GM04504 (cell line): ENCODE measurements at regions not wholly inside any gene's neighbourhood (a gene's known extent, or its start where the extent isn't known, plus 50 kb on each side); places are given as distances from the start of the nearest gene placed in this dataset.
"Not testable (repeated sequence)": the region's sequence is repeated elsewhere in the genome, so short reads cannot be mapped to it uniquely, and the experiment has no call there.

Experiments
- DNase-seq: peaks from one replicate; pipeline ENCODE4 v3.0.0-alpha.2; 2012; ENCODE audit warnings: low read depth

DNA sequence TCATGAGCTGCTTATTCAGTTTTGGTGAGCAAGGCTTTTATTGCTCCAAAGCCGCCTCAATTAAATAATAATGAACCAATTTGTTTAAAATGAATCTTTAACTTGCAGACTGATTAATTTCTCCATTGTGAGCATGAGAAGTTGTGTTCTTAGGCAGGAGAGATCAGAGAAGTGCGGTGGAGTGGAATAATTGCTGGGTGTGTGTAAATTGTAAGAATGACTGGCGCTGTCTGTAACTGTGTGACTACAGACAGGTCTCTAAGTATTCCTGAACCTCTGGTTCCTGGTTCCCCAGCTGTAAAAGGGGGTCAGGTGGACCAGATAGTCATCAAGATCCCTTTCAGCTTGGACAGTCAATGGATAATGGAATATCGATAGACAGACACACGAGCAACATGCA lies 98.0 kb upstream of the EFEMP1 start:
- no peak for DNase-seq

DNA sequence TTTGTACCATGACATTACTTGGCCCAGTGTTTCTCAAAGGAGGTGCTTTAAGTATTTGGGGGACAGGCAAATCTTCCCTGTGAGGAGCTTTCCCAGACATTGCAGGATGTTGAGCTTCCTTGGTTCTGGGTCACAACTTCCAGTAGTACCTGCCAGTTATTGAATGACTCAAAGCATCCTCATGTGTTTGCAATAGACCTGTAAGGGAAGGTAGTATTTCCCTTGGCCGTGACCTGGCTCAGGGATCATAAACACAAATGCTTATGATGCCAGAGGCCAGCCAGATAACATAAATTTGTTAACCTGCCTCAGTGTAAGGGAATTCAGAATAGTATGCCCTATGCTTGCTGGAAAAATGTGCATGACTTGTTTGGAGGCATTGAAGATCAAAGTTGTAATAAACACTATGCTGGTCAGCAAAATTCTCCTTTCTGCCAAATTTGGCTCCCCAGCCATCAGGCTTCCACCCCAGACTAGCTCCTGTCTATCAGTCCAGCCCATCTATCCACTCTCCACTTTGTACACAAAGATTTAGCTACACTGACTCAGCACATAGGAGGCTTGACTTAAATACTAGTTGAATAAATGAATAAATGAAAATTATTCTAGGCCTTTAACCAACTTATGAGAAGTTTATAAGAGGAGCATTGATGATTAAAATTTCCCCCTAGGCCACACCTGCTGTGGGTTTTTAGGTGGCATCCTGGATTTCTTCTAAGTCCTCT lies 102.0 kb upstream of the EFEMP1 start:
- DNase-seq: no peak

DNA sequence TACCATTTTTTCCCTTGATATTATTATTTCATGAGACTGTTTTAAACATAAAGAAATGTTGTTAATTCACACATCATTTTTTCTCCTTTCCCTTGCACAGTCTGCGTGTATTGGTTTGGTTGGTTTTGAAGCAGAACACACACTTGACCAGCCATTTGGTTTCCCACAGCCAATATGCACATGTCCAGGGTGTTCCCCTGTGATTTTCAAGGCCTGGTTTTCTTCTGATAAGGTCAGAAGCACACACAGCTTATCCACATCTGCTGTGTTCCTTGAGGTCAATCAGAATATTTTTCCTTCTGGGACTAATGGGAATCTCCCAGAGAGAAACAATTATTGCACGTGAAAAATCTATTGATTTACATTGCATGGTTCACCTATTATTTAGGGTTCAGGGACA lies 103.2 kb upstream of the EFEMP1 start:
- DNase-seq: no peak

DNA sequence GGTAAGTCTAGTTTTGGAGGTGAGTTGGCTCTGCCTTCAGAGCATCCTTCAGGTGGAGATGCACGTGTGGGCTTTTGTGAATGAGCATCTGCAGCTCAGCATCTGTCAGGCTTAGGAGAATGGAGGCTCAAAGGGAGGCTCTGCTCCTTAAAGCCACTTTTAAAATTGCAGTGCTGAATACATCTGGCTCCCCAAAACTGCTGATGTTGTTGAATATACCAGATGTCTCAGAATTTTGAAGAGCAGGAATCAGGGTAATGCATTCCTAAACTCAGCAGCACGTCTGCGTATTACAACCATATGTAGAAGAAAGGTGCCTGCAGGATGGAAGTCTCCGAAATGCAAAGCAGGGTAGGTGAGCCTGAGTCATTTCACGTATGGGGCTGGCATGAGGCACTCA lies 106.5 kb upstream of the EFEMP1 start:
- no peak for DNase-seq

DNA sequence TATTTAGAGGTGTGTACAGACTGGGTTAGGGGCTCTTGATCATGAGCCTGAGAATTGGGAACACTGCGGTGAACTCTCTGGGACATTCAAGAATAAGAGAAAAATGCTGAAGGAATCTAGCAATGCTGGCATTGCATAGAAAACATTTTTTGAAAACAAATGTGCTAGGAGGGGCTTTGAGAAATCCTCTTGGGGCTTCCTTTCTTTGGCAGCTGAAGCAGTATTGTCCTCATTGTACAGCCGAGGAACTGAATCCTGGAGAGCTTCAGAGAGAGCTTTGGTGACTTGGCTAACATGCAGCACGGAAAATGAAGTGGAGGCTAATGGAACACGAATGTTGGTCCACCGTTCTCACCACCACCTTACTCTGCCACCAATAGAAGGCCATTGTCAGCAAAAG lies 107.3 kb upstream of the EFEMP1 start:
- DNase-seq: no peak

DNA sequence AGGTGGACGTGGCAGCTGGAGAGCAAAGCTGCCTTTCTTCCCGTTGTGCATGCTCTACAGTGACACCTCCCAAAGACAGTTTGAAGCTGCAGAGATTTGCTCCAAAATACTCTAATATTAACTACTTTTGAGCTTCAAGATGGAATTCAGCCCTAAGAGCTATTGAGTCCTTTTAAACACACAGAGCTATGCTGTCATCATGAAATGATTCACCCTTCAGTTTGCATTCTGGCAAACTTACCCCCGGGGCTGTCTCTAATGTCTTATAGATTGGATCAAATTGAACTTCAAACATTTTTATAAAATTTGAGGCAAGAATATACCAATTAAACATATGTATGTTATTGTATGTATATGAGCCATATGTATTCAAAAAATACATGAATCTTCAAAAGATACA lies 110.7 kb upstream of the EFEMP1 start:
- DNase-seq: no peak

DNA sequence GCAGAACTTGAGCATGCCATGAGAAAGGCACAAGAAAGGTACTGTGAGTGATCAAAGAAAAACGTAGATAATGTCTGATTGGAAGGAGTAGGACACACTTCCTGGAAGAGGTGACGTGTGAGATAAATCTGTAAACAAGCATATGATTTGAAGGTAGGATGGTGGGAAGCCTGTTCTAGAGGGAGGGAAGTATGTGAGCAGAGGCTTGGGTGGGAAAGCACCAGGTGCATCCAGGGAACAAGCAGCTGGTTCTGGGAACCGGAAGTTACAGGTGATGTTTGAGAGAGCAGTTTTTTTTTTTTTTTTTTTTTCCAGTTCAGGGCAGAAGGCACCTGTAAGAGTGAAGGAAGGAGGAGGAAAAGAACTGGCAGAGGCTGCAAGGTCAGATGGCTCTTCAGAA lies 116.6 kb upstream of the EFEMP1 start:
- DNase-seq: no peak

DNA sequence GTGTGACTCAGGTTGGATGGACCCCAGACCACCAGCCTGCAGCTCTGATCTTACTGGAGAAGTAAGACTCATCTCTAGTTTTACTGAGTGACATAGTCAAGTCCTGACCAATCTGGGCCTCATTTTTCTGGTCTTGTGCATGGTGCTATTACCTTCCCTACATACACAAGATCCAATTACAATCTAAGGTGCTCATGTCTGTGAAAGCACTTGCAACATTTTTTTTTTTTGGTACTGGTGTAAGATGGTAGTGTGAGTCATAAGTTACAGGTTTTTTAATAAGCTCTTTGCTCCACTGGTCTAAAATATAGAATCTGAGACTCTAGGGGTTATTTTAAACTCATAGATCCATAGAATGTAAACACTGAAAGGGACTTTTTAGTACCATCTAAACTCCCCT lies 117.3 kb upstream of the EFEMP1 start:
- DNase-seq: no peak

DNA sequence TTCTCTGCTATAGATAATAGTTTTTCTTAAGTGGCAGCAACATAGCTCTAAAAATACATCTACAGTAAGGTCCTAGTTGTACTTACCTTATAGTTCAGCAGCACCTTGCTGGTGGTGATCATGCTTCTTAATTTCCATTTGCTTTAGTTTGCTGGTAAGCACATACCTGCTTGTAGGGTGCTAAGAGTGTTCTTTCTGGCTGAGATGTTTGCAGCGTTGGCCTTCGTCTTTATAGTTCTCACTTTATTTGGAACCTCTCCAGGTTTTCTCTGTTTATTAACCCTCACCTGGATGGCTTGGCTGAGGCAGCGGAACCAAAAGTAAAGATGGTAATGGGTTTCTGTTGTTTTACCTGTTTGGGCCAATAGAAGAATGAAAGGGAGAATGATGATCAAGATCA lies 123.6 kb upstream of the EFEMP1 start:
- no peak for DNase-seq

DNA sequence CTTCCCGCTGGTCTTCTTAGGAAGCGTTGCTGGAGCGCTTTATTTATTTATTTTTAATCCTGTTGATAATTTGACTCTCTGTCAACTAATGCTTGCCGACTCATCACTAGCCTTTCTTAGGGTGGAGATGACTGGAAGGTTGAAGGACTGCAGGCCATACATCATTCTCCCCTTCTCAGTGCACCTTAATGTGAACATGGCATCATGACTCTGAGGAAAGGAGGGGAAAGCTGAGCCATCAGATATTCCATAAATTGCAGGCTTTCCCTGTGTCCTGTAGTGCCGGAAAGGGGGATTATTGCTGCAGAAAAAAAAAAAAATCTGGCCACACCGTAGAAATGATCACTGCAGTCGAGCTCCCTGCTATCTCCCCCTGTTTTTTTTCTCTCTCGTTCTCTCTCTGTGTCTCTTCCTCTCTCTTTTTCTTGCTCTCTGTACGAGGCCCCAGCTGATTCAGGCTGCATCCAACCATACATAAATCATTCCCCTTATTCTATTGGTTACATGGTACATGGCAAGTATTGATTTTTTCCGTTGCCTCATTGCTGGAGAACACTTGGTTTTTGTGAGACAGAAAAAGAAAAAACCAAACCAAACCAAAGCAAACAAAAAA lies 125.8 kb upstream of the EFEMP1 start:
- DNase-seq: no peak

DNA sequence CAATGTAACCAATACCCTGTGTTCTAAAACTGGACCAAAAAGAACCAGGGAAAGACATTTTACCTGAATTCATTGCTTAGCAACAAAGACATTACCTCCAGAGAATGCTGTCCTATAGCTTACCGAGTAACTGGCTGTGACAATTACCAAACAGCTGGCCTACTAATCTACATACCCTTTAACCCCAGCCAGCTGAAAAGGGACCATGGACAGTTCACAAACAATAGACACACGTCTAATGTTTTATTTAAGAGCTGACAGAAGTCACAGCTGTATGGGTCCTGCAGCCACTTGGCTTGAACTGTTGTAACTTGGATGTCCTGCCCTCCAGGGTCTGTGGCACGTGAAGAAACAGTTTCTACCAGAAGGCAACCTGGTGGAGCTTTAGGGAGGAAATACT lies 130.1 kb upstream of the EFEMP1 start:
- DNase-seq: no peak

DNA sequence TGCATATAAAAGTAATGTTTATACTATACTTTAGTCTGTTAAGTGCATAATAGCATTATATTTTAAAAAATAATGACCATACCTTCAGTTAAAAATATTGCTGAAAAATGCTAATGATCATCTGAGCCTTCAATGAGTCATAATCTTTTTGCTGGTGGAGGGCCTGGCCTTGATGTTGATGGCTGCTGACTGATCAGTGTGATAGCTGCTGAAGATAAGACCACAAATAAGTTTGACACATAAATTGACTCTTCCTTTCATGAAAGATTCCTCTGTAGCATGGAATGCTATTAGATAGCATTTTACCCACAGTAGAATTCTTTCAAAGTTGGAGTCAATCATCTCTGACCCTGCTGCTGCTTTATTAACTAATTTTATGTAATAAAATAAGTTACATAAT lies 128.4 kb upstream of the CCDC85A start:
- DNase-seq: no peak

DNA sequence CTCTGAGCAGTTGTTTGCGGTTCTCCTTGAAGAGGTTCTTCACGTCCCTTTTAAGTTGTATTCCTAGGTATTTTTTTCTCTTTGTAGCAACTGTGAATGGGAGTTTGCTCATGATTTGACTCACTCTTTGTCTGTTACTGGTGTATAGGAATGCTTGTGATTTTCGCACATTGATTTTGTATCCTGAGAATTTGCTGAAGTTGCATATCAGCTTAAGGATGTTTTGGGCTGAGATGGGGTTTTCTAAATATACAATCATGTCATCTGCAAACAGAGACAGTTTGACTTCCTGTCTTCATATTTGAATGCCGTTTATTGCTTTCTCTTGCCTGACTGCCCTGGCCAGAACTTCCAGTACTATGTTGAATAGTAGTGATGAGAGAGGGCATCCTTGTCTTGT lies 122.5 kb upstream of the CCDC85A start:
- not testable (repeated sequence) for DNase-seq

DNA sequence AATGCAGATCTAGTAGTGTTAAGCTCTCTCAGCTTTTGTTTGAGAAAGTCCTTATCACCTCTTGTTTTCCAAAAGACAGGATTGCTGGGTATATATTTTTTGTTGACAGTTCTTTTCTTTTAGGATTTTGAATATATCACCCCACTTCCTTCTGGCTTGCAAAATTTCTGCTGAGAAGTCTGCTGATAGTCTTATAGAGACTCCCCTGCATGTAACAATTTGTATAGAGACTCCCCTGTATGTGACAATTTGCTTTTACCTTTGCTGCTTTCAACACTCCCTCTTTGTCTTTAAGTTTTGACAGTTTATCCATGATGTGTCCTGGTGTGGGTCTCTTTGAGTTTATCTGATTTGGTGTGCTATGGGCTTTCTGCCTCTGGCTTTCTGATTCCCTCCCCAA lies 115.0 kb upstream of the CCDC85A start:
- DNase-seq: no peak

DNA sequence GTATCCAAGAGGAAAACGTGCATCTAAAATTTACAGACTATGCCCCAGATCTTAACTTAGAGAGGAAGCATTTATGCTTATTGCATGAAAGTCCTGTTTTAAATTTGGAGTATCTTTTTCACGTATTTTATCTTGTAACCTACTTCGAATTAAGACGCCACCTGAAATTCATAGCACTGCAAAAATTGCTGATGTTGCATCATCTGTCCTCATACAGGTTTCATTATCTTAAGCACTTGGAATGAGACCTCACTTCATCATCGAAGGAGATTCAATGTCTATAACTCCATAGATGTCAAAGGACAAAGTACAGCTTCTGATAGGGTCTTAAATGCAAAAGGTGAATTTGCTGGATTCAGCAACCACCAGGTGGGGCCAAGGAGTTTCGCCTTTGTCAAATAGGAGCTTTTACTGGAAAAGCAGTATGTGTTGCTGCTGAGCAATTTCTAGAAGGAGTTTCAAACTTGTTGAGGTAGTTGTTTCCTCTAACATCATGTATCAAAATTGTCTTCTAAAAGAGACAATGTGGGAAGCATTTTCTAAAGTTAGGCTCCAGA lies 106.4 kb upstream of the CCDC85A start:
- DNase-seq: peak; percentile 12

DNA sequence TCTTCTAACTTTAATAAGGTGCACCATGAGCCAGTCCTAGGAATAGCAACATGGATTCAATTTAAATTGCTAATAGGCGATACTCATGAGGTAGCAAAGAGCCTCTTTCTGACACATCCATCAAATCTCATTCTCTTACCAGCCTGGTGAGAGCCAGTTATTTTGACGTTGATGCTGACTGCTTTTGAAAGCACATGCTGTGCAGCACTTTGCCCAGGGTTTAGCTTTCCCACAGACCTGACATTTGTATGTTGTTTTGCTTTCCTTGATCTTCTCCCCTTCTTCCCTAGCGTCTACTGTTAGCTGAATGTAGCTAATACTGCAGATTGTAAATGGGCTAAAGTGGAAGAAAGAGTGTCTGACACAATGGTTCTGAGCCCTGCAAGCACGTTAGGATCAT lies 101.1 kb upstream of the CCDC85A start:
- DNase-seq: no peak

DNA sequence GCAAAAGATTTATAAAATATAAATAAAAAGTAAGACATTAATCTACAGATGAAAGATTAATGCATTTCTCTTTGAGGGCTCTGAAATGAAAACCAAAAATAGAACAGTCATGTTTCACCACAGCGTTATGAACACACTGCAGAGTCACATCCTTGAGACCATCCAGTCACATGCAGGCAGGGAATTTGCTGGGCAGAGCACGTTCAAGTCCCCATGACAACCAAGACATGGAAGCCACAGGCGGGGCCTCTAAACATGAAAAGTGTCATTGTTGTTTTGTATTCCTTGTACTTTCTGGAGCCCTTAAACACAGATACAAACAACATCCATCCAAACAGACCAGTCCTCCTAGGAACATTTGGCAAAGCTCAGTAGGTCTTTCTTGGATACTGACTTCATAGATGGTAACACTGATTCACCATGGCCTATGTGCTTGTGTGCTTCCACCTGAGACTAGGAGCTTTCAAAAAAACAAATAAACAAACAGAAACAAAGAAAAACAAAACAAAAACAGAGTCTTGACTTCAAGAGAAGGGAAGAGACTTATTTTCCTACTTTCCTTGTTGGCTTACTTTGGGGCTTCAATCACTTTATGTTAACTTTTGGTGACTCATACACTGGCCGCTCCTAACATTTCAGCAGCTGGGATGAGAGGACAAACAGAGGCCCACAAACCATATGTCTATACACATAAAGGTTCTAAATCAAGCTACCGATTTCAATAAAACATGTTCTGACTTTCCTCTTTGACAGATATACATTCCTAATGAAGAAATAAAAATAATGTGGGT lies 99.5 kb upstream of the CCDC85A start:
- no peak for DNase-seq

DNA sequence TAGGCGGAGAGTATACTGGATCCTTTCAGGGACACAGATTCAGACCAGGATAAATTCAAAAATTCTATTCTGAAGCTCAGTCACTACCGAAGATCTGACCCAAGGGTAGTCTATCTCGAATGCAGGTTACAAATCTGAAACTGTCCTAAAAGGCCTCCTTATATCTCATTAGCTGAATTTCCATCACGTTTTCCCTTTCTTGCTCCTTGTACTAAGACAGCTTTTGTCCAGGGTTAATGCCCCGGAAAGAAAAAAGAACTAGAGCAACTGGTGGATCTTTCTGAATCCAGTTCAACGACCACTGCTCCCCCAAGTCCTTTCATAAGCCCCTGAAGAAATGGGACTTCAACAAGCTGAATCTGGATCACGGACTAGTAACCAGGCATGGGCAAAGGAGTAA lies 97.5 kb upstream of the CCDC85A start:
- DNase-seq: no peak

DNA sequence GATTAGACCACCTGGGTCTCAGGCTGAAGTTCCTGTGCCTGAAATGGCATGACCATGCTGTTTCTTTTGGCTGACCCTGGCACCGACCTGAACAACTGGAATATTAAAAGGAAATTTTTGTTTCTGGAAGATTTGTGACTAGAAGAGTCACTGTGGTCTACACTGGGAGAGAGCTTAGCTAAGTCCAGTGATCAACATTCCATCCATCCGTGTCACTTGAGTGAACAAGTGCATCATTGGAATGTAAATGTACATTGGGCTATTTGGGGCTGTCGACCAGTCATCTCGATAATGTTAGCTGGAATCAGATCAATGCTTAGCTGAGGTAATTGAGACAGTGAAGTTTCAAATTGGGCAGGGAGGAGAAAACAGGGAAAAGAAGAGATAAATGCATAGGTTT lies 95.4 kb upstream of the CCDC85A start:
- no peak for DNase-seq

DNA sequence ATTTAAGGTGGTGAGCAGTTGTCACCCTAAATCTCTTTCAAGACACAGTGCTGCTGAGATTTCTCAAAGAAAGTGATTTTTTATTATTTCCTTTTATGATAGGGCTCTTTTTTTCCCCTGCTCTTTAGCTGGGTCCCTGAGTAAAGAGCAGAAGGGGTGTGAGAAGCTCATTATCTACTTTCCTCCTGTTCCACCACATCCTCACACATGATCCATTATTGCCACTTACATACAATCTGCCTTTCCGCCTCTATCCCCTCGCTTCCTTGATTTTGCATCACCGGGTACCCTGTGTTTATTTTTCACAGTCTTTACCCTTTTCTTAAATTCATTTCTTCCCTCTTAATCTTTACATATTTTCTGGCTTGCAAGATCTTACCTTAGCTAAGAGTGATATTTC lies 93.9 kb upstream of the CCDC85A start:
- no peak for DNase-seq

DNA sequence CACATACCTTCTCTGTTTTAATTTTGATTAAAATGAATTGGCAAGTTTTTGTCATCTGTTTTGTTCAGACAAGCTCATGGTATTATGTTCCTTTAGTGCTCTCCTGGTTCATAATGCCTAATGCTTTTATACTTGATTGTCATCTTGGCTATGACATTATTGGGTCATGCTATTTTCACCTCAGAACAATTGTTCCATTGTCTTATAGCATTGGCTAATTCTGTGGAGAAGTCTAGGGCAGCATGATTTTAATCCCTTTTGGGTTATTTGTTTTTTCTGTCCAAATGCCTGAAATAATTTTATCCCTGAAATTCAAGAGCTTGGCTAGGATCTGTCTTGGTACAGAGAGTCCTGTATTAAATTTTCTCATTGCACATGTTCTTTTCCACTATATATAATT lies 83.8 kb upstream of the CCDC85A start:
- no peak for DNase-seq

DNA sequence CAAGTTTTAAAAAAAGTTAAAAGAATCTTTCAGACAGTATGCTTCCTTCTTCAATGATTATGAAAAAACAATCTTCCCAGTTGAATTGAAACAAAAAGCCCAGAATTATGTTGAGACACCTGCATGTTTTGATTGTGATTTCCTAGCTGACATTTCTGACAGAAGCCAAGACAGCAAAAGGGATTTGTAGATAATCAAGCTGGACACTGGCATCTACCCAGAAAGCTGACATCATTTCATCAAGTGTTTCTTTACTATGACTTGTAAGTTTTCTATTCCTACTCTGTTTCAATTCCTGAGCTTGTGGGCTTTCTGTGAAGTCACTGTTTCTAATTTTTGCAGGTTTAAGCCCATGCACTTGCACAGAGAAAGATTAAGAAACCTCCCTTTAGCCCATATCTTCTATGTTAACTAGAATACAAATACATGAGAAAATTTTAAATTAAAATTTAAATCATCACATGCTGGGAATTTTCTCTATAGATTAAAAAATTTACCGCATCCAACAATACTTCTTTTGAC lies 82.9 kb upstream of the CCDC85A start:
- no peak for DNase-seq

DNA sequence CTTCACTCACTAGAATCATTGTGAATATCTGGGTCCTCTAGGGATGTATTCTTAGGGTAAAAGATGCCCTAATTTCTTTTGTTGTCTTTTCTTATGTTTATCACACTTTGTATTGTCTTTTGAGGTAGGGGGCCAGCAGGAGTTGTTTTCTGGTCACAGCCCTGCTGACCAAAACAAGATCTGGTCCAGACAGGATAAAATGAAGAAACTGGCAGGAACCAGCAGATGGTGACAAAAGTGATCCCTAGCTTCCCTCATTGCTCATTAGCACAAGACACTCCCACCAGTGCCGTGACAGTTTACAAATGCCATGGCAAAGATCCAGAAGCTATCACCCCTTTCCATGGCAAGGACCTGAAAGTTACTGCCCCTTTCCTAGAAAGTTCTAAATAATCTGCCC lies 81.7 kb upstream of the CCDC85A start:
- no peak for DNase-seq
